GM18511 (cell line): ENCODE measurements at regions not wholly inside any gene's neighbourhood (a gene's known extent, or its start where the extent isn't known, plus 50 kb on each side); places are given as distances from the start of the nearest gene placed in this dataset.

Source experiments
- ATAC-seq: cut with Tn5 transposase; IDR thresholded peaks from one replicate; pipeline ENCODE4 v1.9.1; 2021; ENCODE audit warnings: mild to moderate bottlenecking, moderate library complexity; ENCODE audit not compliant: unreplicated experiment

DNA sequence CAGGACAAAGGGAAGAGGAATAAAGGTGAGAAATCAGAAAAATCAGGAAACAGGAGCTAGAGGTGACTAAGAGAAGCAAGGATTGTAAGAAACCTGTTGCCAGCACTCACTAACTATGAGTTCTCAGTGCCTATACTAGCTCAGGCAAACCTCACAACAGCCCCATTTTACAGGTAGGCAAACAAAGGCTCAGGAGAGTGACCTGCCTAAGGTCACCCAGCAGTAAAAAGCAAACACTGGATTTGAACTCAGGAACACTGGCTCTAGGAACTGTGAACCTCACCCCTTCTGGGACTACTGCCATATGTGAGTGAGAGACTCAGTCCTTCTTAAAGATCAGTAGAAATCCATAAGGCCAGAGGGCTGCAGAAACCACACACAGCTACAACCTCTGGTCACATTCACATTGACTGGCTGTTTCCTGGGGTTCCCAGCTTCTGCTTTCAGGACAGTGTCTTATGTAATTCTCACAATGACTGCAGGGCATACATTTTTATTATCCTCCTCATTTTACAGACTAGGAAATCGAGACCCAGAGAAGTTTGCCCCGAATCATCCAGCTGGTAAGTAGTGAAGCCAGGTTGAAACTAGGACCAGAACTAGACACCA, 80.7 kb upstream of the MAFB start:
- ATAC-seq = no peak

GRCh38 chr20:40770564-40771307, 81.7 kb upstream of the MAFB start:
- ATAC-seq = no peak

DNA sequence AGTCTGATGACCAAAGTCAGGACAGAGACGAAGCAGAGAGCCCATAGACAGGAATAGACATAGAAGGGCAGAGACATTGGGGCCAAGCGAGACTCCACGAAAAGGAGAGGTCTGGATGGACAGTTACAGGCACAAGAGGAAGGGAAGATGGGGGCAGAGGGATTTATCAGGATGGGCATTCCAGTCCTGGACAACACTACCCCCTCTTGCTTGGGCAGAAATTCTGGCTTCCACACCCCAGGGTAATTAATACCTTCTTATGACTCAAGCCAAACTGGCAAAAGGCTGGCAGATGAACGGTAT, 82.2 kb upstream of the MAFB start:
- ATAC-seq = no peak

GRCh38 chr20:40771848-40772511, 82.9 kb upstream of the MAFB start:
- ATAC-seq = no peak

GRCh38 chr20:40773376-40773775, 84.3 kb upstream of the MAFB start:
- ATAC-seq = no peak

- no peak for ATAC-seq
Observed at GRCh38 chr20:40774252-40774651, 85.2 kb upstream of the MAFB start.

DNA sequence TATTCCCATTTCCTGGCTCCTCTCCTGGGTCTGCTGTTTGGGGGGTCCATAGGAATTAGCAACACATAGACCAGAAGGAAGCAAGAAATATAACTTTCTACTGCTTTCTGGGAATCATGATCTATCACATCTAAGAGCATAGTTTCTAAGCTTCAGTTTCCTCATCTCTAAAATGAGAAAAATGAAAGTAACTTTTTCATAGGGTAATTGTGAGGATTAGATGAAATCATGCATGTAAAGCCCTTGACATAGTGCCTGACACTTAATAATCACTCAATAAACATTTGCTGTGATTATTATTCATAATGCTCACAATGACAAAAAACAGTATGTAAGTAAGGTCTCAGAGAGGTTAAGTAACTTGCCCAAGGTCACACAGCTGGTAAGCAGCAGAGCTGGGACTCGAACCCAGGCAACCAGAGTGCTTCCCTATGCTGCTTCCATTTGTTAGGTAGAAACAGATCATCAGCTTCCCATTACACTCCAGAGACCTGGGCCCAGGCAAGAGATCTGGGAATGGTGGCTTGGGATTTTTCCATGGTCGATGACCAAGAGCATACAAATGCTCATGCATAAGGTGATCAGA, 86.6 kb upstream of the MAFB start:
- no peak for ATAC-seq

GRCh38 chr20:40776466-40777457, 87.7 kb upstream of the MAFB start:
- ATAC-seq = no peak

- ATAC-seq = no peak
Observed at GRCh38 chr20:40777653-40778052, 88.6 kb upstream of the MAFB start.

DNA sequence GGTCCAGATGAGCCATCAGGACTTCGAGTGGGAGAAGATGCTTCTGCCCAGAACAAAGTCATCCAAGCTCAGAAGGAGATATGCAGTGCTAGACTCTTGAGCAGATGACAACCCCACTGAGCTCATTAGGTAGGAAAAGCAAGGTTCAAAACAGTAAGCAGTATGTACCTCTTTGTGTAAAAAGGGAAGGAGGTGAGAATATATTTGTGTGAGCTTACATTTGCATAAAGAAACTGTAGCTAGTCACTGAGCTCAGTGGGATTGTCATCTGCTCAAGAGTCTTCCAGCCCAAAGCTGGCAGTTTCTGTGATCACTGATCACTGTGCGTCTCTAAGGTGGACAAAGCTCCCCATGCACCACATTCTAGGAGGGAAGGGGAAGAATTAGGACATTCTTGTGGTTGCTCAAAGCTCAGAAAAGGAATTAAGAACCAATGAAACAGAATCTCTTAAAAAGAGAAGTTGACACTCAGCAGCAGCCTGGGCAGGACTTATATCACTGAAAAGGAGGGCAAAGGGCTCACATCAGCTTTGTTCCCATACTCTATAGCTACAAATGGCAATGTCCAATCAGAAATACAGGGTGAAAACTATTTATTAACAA, 90.0 kb upstream of the MAFB start:
- no peak for ATAC-seq

DNA sequence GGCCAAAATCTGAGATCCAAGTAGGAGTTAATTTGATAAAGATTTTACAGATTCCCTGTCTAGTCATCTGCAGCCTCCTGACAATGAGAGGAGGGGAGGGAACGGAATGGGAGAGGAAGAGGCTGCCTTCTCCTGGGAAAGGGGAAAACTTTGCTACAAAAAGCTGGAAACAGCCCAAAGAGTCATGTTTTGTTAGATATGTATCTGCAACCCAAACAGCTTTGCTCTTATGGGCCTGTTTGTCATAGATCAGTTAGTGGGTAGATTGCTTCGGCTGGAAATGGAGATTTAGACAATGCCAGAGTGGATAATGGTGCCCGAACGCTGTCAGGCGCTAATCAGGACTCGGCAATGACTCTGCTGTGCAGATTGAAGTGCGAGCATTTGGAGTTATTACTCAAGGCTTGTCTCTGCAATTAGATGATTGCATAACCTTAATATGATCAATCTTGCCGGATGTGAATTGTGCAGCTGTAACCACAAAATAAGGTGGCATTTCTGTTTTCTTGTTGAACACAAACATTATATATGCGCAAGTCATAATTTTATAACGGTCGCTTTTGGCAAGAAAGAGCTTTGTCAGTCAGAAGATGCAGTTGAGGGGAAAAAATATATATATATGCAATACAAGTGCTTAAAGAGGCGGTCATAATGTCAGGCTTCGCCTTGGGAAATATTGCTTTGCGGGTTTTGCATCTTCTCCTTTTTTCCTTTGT, 92.4 kb upstream of the MAFB start:
- ATAC-seq = no peak

DNA sequence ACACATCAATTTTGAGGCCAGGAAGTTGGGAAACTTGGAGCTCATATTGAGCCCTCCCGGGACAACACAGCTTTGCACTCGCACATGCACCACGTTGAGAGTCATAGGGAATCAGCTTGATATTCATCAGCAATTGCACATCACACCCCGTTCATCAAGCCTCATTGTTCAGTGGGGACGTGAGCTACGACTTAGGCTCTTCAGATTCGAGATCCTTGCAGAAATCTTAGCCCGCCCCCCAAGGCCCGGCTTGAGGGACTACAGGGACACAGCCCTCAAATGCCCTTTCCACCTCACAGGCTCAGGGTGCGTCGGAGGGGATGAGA, 93.0 kb upstream of the MAFB start:
- ATAC-seq = no peak

DNA sequence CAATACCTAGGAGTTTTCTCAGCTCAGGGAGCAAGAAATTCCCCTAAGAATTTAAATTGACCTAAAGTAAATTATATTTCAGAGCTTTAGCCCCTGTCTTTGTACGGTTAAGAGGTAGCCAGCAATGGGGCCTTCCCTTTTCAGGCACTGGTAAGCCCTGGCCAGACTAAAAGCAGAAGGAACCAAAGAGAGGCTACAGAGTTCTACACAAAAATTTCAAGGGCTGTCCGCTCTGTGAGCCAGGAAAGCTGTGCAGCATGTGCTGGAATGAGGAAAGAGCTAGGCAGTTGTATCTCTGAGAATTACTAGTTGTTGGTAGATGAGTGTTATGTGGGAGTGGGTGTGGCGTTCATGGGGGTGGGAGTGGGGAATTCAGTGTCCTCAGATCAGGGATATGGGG, 96.3 kb upstream of the MAFB start:
- ATAC-seq = no peak

DNA sequence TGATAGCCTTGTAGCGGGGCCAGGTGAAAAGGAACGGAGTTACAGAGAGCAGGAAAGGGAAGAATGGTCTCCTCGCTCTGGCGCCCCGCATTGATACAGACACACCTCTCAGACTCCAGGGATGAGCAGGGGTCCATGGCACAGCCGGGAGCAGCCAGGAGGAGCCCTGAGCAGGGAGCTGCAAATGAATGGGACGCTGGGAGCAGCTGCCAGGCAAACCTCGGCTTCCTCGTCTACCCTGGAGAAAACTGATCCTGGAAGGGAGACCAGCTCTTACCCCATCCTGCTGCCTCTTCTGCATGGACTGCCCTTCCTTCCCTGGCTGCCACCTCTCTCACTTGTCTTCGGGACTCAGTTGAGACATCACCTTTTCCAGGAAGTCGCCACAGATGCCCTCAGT, 97.3 kb upstream of the MAFB start:
- ATAC-seq = no peak

- no peak for ATAC-seq
Observed at GRCh38 chr20:40787941-40788340, 98.9 kb upstream of the MAFB start.

- no peak for ATAC-seq
Observed at GRCh38 chr20:40797425-40797824, 108.4 kb upstream of the MAFB start.

- no peak for ATAC-seq
Observed at GRCh38 chr20:40798066-40798465, 109.0 kb upstream of the MAFB start.

GRCh38 chr20:40802886-40803285, 113.8 kb upstream of the MAFB start:
- ATAC-seq = no peak

DNA sequence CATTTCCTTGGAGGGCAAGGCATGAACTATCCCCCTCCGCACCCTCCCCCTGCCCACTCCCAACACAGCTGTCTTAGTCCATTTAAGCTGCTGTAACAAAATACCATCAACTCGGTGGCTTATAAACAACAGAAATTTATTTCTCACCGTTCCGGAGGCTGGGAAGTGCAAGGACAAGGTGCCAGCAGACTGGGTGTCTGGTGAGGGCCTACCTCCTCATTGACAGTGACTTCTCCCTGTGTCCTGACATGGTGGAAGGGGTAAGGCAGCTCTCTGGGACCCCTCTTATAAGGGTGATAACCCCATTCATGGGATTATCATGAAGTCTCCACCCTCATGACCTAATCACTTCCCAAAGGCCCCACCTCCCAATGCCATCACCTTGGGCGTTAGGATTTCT, 114.3 kb upstream of the MAFB start:
- no peak for ATAC-seq

DNA sequence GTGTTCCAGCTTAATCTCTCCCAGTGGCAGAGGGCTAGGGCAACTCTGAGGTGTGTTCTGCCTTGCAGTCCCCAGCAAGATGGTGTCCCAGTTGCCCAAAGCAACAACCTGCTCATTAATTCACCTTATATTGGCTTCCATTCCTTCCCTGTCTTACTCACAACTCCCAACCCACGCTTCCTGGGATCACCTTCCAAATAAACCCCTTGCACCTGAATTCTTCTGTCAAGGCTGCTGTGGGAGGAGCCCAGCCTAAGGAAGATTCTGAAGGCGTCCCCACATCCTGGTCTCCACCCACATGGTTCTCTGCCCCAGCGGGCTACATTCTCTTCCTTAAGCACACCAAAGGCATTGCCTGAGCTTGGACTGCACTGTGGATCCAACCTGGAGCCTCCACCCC, 116.6 kb upstream of the MAFB start:
- ATAC-seq = no peak
